GM21526 (cell line): ENCODE measurements at regions not wholly inside any gene's neighbourhood (a gene's known extent, or its start where the extent isn't known, plus 50 kb on each side); places are given as distances from the start of the nearest gene placed in this dataset.
"Not testable (repeated sequence)": the region's sequence is repeated elsewhere in the genome, so short reads cannot be mapped to it uniquely, and the experiment has no call there.

Source experiments
- ATAC-seq: cut with Tn5 transposase; IDR thresholded peaks from one replicate; pipeline ENCODE4 v1.9.1; 2021; ENCODE audit warnings: moderate library complexity; ENCODE audit not compliant: unreplicated experiment, low FRiP score

DNA sequence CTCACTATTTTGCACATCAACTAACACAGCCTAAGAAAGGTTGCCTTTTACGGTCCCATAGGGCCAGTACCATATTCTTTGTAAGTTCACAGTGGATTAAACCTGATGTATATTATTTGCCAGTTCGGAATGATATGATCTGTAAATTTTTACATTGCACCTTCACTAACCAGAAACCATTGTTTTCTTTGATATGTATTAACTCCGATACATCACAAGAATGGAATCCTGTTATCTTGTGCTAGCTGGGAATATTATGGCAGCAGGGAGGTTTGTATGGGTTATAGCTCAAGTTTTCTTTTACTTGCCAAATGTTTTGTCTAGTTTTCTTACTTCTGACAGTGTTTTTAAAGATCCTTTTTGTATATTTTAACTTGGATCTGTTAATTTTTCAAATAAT, 51.4 kb upstream of the S1PR1 start:
- ATAC-seq: no peak

DNA sequence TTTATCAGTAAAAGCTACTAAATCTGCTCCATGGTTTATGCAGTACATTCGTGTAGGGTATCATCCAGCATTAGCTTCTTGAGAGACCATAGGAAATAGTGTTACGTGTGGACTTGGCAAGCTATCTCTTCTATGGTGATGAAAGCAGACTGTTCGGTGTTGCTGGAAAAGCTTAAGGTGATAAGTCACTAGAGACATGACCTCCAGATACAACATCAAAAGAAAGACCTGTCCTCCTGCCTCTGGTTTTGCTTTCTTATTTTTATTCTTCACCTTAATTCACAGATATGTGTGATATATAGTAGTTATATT, 53.5 kb upstream of the S1PR1 start:
- ATAC-seq: no peak

DNA sequence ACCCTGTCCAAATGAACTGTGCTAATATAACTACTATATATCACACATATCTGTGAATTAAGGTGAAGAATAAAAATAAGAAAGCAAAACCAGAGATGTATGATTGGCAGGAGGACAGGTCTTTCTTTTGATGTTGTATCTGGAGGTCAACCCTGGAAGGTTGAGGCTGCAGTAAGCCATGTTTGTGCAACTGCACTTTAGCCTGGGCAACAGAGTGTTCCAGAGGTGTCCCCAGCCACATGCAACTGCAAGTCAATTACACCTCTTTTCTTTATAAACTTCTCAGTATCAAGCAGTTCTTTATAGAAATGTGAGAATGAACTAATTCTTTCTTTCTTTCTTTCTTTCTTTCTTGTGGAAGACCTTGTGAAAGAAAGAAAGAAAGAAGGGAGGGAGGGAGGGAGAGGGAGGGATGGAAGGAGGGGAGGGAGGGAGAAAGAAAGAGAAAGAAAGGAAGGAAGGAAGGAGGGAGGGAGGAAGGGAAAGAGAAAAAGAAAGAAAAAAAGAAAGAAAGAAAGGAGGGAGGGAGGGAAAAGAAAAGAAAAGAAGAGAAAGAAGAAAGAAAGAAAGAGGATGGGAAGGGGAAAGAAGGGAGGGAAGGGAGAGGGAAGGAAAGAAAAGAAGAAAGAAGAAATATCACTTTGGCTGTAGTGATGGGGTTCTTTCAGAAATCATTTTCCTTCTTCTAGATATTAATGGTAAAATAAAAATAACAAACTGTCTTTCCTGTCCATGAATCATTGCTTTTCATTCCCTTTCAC, 54.0 kb upstream of the S1PR1 start:
- no peak for ATAC-seq

DNA sequence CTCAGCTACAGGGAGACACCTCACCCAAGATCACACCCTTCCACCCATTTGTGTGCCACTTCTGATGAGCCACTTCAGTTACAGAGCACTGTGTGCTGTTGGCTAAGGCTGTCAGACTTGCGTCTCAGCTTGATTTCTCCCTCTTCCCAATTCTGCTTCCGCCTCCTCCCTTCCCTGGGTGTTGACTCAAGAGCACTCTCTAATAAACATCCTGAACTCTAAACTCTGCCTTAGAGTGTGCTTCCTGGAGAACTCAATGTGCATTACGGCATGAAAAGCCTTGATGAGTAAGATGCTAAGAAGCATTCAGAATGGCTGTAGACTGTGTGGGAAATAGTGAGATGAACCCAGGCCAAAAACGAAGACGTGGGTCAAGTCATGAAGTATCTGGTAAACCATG, 54.9 kb upstream of the S1PR1 start:
- ATAC-seq: no peak

DNA sequence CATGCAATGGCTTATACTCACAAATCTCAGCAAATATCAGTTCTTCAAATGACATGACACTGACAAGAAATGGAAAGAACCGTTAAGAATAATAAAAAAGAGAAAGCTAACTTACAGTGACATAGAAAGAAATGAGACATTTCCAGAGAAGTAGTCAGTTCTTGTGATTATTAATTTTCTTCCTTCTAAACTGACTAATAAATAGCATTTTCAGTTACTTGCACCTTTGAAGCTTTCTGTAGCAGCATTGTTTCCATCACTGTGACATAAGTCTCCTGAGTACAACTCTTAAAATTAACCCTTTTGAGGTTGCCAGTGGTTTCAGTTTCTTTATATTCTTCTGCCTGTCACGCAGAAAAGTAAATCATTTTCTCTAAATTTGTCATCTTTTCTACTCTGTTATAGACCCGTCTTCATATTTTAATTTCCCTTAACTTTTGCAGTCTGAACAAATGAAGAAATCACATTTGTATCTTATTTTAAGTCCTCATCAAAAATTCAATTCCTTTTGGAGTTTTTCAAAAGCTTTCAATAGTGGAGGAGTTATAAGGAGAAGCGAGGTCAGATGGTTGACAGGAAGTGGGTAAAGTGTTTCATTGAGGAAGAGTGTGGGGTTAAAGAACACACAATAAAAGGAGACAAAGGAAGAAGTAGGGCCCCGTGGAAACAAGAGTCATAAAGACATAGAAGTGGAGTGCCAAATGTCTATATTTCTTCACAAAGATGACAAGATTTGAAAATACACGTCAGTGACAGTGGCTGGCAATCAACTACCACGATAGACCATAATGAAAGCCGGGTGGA, 57.9 kb upstream of the S1PR1 start:
- peak; percentile 91 for ATAC-seq

DNA sequence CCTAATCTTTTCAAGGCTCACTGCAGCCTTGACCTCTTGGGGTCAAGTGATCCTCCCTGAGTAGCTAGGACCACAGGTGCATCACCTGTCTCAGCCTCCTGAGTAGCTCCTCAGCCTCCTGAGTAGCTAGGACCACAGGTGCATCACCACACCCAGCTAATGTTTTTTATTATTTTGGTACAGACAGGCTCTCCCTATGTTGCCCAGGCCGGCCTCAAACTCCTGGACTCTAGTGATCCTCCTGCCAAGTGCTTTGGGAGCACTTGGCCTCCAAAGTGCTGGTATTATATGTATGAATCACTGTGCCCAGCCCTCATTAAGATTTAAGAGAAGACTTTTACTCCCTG, 58.5 kb upstream of the S1PR1 start:
- ATAC-seq: peak; percentile 11

DNA sequence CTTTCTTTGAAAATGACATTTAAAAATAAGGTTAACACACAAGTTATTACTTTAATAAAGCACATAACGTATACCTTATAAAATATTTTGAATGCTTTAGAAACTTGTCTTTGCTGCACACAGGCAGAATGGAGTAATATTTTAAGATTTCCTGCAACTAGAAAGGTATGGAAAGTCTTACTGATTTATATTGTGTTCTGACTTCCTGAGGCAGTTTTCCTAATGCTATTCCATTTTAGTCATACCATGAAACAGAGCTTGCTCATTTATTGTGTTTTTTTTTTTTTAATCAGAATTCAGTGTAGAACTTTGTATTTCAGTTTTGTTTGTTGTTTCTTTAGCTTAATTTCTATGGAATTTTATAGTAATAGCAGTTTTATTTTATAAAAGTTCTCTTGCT, 60.9 kb upstream of the S1PR1 start:
- no peak for ATAC-seq

DNA sequence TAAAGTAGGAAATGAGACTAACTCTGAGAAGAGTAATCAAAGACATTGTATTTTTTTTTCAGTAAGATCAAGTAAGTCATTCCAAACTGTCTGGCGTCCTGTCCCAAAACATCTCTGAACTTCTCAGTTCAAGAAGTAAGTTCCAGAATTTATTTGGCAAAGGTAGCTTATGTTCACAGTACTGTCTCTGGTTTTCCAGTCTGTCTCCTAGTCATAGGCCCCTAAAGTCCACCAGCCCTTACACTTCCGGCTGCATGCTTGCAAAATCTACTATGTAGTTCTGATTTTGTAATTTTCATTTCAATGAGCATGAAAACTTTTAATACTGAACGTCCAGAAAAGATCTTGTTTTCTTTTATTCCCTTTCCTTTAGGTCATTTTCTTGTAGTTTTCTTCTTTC, 61.4 kb upstream of the S1PR1 start:
- ATAC-seq: no peak

DNA sequence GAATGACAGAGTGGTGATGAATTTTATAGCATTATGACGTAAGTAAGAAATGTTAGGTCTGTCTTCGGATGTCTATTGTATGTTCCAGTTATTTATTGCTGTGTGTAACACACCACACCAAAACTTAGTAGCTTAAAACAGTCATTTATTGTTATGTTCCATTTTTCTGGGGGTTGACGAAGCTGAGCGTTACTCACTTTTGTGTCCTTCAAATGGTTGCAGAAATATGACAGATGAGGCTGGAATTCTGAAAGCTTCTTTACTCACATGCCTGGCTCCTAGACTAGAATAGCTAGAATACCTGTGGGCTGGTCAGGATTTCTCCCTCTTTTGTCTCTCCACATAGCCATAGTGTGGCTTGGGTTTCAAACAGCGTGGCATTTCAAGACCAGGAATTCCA, 62.1 kb upstream of the S1PR1 start:
- no peak for ATAC-seq

DNA sequence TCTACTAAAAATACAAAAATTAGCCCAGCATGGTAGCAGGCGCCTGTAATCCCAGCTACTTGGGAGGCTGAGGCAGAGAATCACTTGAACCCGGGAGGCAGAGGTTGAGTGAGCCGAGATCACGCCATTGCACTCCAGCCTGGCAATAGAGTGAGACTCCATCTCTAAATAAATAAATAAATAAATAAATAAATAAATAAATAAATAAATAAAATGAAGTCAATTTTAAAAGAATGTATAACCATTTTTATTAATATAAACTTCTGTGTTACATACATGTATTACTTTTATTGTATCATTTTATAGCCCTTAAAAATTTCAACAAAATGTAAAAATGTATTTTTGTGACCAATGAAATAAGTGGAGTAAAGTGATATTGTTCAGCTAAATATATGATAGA, 62.5 kb upstream of the S1PR1 start:
- not testable (repeated sequence) for ATAC-seq

DNA sequence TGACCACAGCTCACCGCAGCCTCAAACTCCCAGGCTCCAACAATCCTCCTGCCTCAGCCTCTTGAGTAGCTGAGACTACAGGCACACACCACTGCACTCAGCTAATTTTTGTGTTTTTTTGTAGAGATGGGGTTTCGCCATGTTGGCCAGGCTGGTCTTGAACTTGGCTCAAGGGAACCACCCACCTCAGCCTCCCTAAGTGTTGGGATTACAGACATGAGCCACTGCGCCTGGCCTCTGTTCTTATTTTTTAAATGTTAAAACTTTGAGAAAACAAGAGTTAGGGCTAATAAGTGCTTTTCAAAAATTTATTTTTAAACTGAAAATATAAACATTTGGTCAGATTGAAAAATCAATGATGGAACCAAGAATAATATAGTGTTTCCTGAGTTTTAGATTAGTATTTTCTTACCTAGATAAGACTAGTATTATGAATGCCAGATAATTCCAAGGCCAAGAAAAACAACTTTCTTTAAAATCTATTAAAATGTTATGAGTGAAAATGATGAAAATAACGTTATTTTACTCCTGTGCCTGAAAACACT, 66.2 kb upstream of the S1PR1 start:
- ATAC-seq: no peak

DNA sequence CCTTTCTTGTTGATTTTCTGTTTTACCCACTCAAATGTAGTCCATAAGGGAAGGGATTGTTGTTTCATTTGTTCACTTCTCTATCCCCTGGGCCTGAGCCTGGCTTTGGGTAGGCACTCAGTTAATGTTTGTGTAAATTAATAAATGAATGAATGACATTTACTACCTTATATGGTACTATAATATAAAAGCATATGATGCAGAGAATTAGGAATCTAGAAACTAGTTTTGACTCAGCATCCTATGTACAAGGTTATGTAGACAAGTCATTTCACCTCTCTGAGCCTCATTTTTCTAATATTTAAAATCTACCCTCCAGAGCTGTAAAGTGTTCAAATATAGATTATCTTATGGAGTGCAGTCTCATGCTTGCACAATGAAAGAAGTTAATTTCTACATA, 68.9 kb upstream of the S1PR1 start:
- no peak for ATAC-seq

DNA sequence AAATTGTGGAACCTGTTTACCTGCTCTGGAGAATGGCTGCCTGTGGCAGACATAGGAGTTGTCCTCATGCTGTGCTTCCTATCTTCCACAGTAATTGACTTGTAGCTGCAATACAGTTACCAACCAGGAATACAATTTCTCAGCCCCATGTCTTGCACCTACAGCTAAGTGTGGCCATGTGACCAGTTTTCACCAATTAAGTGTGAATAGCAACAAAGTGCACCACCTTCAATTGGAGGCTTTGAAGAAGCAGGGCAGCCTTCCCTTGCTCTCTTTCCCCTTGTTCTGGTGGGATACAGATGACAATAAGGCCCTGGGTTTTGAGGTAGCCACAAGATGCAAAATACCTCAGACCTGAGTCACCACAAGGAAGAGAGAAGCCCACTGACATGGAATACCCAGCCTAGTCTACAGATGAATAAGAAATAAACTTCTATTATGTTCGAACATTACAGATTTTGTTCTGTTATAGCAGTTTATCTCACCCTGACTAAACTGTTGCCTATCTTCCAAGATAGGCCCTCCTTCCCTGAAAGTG, 70.2 kb upstream of the S1PR1 start:
- ATAC-seq: no peak

DNA sequence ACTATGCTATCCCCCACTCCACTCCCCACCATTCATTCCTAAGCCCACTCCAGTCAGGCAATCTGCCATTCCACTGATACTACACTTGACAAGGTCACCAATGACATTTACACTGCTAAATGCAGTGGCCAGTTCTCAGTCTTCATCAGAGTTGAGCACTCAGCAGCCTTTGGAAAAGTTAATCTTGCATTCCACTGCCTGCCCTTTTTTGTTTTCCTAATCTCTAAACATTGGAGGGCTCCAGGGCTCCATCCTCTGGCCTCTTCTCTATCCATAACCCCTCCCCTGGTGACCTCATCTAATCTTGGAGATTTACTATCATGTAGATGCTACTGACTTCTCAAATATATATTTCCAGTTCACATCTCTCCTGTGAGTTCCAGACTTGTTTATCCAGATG, 70.9 kb upstream of the S1PR1 start:
- no peak for ATAC-seq

DNA sequence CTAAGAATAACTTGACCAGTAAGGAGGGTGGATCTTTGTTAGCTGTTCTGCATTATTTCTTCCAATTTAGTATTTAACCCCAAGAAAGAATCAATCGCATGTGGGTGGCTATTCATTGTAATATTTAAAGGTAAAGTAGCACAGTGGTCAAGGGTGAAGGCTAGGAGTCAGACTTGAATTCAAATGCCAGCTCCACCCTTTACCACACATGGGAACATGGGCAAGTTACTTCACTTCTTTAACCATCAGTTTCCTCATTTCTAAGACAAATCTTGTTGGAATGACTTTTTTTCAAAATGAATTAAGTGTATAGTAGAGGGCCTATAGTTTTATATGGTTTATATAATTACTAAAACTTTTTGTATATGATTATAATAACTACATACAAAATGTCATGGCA, 71.3 kb upstream of the S1PR1 start:
- ATAC-seq: no peak

DNA sequence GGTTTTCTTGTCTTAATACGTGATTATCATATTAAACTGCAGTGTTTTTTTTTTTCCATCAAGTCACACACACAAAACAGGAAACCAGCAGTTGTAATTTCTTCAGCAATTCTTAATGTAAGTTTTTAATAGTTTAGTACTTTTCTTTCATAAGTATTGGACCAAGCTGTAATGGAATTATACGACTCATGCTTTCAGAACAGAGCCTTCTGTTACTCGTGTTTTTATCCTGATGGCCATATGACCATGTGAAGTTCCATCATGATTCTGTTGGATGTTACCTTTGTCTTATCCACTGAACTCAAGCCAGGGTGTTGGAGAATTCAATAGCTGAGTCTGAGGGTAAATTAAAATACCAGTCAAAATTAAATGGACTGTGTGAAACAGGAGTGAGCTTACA, 72.0 kb upstream of the S1PR1 start:
- ATAC-seq: no peak

DNA sequence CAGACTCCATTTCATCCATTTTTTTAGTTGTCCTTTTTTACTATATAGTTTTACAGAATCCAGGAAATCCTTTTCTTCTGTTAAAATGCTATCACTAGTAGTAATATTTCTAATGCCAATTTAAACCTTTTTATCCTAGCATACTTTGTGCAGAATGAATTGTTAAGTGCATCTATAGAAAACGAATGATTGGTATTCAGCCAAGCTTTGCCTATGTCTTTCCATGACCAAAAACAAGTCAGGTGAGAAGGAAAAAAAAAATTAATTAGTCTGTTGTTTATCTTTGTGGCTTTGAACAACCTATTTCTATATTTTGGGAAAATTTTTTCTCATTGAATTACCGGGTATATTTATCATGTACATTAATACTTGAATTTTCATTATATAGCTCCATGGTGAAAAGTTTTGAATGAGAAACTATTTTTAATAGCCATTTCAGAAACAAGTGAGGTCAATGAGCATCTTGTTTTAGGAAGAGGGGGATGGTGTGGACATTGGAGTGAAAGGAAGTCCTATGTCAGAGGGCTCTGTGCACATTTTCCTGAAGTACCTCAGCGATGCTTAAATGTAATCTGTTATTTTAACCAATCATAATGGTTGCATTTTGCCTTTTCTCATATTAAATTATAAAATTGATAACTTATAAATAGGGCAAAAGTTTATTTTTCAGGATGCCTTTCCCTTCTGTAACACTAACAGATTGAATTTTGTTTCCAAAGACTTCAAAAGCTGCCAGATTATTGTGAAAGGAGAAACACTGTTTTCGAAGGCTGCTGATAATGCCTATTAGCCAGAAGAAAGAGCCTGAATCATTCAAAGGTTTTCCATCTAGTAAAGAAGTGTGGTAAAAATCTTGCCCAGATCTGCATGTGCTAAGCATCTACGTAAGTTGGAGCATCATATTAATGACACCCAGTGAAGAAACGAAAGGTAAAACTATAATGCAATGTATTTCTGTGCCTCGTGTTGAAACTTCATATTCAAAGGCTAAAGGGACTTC, 73.8 kb upstream of the S1PR1 start:
- no peak for ATAC-seq

DNA sequence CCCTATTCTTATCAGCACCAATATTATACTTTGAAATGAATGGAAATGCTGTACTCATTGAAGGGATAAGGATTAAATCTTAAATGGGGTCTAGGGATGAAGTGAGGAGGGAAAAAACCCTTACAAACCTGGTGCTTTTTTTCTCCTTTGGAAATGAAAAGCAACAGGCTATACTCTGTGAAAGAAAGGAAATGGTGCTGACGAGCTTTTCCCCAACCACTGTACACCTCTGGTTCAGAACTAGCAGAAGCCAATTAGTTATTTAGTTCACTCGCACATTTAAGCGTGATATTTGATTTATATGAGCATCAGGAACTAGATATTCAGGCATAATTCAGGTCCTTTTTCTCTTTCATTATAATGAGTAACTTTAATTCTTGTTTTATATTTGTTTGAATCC, 74.5 kb upstream of the S1PR1 start:
- no peak for ATAC-seq

DNA sequence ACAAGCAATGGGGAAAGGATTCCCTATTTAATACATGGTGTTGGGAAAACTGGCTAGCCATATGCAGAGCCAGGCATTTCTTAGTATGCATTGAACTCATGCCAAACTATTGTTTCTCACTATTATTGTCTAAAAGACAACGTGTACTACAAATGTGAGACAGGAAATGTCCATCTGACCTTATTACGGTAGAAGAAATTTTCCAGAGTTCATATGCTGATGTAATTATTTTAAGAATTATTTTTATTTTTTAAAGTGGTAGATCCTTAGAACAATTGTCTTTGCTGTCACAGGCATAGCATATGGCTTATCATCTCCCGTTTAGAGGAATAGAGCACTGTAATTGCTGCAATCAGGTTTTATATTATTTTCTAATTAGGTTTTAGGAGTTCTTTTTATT, 75.2 kb upstream of the S1PR1 start:
- no peak for ATAC-seq

DNA sequence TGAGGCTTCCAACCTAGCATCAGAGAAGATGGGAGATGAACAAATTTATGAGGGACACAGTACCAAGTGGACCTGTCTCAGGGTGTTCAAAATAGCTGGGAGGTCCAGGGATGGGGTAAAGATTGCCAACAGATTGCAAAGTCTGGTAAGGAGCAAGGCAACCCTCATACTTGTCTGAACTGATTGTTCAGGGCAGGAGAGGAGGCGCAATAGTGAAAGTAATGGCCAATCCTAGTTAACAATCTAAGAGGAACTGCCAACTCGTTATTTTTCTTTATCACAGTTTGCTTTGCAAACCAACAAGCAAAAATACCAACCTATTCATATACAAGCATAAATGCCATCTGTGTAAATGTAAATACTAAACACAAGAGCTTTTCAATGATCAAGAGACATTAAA, 78.4 kb upstream of the S1PR1 start:
- no peak for ATAC-seq

DNA sequence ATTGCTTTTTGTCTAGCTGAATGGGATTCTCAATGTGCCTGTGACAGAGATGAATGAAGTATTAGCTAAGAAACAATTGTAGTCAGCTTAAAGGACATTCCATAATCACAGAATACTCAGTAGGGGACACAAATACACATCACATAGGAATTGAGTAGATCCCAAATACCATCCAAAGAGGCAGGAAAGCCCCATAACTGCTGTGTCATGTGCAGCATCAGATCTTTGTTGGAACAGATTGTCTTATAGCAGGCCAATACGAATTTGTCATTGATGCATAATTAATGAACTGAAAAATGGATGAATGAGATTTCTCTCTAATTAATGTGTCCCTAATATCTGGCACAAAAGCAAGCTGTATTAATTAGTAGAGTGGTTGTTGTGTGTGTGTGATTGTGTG, 82.3 kb upstream of the S1PR1 start:
- no peak for ATAC-seq
